ENCODE measurements at regions not wholly inside any gene's neighbourhood (a gene's known extent, or its start where the extent isn't known, plus 50 kb on each side); places are given as distances from the start of the nearest gene placed in this dataset.

GRCh38 chr6:3612341-3613041 lies 139.0 kb downstream of the PXDC1 start:
- Histone ChIP-seq H3F3A (replicated peaks; ENCODE audit: low read depth) (no peaks in the 10 kb centered on the region), H3K9me2 (ENCODE audit: insufficient read depth) (no peaks in the 10 kb centered on the region), H3K4me3 (no peak overlapping the region), H3K4me1 (ENCODE audit: insufficient read depth) (no peaks in the 10 kb centered on the region), H4K20me1 (replicated peaks; ENCODE audit: insufficient read depth) (no peaks in the 10 kb centered on the region), H3K27ac (ENCODE audit: low read depth) (no peak overlapping the region), H3K36me3 (ENCODE audit: insufficient read depth) (no peaks in the 10 kb centered on the region), H3K4me2 (no peak overlapping the region), H2AFZ (no peak overlapping the region), H3K79me2 (replicated peaks; ENCODE audit: insufficient read depth) (no peaks in the 10 kb centered on the region), H3K27me3 (ENCODE audit: insufficient read depth) (no peaks in the 10 kb centered on the region)
- Mint-ChIP-seq H3K4me1 (peaks cover 9% of the 10 kb centered on the region), H3K9me3 (no peaks in the 10 kb centered on the region; the same call in 2 of the 3 replicates), H3K27me3 (ENCODE audit: insufficient read depth, low read depth, poor library complexity) (peaks cover 8% of the 10 kb centered on the region), H3K27ac (no peak overlapping the region), H3K4me3 (no peak overlapping the region), H3K36me3 (ENCODE audit: low read depth) (no peaks in the 10 kb centered on the region)
- DNase-seq (ENCODE audit: low spot score) (no peak), ATAC-seq (no peak)
- TF ChIP-seq CTCF (conservative IDR thresholded peaks at IDR 0.05; ENCODE audit: low read depth in 2 of 2) (0 out of 4 replicates have a peak, but pooled peaks of 1 of the 2 experiments have one; percentile 1), POLR2AphosphoS5 (IDR thresholded peaks at IDR 0.05; ENCODE audit: low read depth) (no peak)

DNA sequence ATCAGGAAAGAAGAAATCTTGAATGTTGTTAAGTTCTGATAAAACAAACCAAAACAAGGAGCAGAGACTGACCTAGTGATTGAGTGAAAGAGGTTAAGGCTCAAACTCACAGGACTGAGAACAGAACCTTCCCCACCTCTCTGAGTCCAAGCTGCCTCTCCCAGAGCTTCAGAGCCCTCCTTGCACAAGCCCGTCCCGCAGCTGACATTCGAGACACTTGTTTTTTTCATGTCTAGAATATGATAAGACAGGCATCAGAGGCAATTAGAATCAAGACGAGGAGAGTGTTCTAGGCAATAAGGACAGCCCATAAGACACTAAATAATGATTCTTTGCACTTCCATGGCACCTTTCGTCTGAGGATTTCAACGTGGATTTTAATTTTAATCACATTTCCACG lies 140.6 kb downstream of the PXDC1 start:
- no peak overlapping the region for H3K4me3 ChIP-seq
- H3K4me3 Mint-ChIP-seq, result no peak overlapping the region
- no peaks in the 10 kb centered on the region for H3K9me2 ChIP-seq (ENCODE audit: insufficient read depth)
- no peaks in the 10 kb centered on the region for H3K36me3 Mint-ChIP-seq (ENCODE audit: low read depth)
- no peaks in the 10 kb centered on the region for H3K4me1 ChIP-seq (ENCODE audit: insufficient read depth)
- DNase-seq (ENCODE audit: low spot score) (no peak), ATAC-seq (no peak)
- peaks cover 9% of the 10 kb centered on the region for H3K4me1 Mint-ChIP-seq
- no peak overlapping the region for H3K4me2 ChIP-seq
- no peaks in the 10 kb centered on the region for H3K79me2 ChIP-seq (replicated peaks; ENCODE audit: insufficient read depth)
- H3F3A ChIP-seq (replicated peaks; ENCODE audit: low read depth), result no peaks in the 10 kb centered on the region
- no peaks in the 10 kb centered on the region for H3K36me3 ChIP-seq (ENCODE audit: insufficient read depth)
- H3K27me3 Mint-ChIP-seq (ENCODE audit: insufficient read depth, low read depth, poor library complexity), result peaks cover 10% of the 10 kb centered on the region
- no peaks in the 10 kb centered on the region; the same call in 2 of the 3 replicates for H3K9me3 Mint-ChIP-seq
- H3K27ac ChIP-seq (ENCODE audit: low read depth), result no peak overlapping the region
- H3K27me3 ChIP-seq (ENCODE audit: insufficient read depth), result no peaks in the 10 kb centered on the region
- H2AFZ ChIP-seq, result no peak overlapping the region
- no peak overlapping the region for H3K27ac Mint-ChIP-seq
- no peaks in the 10 kb centered on the region for H4K20me1 ChIP-seq (replicated peaks; ENCODE audit: insufficient read depth)
- TF ChIP-seq CREB1 (CRISPR knock-in tag; IDR thresholded peaks at IDR 0.05; ENCODE audit: low read depth), result no peak
- TF ChIP-seq ZNF331 (CRISPR knock-in tag; IDR thresholded peaks at IDR 0.05; ENCODE audit: low read depth), result no peak
- no peak for TF ChIP-seq NANOG (IDR thresholded peaks at IDR 0.05; ENCODE audit: borderline replicate concordance)
- no peak for TF ChIP-seq JUNB (IDR thresholded peaks at IDR 0.05; ENCODE audit: unreplicated experiment)
- TF ChIP-seq EZH2 (IDR thresholded peaks at IDR 0.05; ENCODE audit: low read depth, unreplicated experiment), result no peak
- no peak for TF ChIP-seq EZH2phosphoT487 (IDR thresholded peaks at IDR 0.05; ENCODE audit: unreplicated experiment)
- TF ChIP-seq, protein P1, sequence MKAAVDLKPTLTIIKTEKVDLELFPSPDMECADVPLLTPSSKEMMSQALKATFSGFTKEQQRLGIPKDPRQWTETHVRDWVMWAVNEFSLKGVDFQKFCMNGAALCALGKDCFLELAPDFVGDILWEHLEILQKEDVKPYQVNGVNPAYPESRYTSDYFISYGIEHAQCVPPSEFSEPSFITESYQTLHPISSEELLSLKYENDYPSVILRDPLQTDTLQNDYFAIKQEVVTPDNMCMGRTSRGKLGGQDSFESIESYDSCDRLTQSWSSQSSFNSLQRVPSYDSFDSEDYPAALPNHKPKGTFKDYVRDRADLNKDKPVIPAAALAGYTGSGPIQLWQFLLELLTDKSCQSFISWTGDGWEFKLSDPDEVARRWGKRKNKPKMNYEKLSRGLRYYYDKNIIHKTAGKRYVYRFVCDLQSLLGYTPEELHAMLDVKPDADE (IDR thresholded peaks at IDR 0.05), result no peak
- no peak for TF ChIP-seq ZNF114 (CRISPR knock-in tag; IDR thresholded peaks at IDR 0.05)
- no peak for TF ChIP-seq CTCF (conservative IDR thresholded peaks at IDR 0.05; ENCODE audit: low read depth in 2 of 2)
- no peak for TF ChIP-seq POLR2AphosphoS5 (IDR thresholded peaks at IDR 0.05; ENCODE audit: low read depth)
- TF ChIP-seq, protein P2, sequence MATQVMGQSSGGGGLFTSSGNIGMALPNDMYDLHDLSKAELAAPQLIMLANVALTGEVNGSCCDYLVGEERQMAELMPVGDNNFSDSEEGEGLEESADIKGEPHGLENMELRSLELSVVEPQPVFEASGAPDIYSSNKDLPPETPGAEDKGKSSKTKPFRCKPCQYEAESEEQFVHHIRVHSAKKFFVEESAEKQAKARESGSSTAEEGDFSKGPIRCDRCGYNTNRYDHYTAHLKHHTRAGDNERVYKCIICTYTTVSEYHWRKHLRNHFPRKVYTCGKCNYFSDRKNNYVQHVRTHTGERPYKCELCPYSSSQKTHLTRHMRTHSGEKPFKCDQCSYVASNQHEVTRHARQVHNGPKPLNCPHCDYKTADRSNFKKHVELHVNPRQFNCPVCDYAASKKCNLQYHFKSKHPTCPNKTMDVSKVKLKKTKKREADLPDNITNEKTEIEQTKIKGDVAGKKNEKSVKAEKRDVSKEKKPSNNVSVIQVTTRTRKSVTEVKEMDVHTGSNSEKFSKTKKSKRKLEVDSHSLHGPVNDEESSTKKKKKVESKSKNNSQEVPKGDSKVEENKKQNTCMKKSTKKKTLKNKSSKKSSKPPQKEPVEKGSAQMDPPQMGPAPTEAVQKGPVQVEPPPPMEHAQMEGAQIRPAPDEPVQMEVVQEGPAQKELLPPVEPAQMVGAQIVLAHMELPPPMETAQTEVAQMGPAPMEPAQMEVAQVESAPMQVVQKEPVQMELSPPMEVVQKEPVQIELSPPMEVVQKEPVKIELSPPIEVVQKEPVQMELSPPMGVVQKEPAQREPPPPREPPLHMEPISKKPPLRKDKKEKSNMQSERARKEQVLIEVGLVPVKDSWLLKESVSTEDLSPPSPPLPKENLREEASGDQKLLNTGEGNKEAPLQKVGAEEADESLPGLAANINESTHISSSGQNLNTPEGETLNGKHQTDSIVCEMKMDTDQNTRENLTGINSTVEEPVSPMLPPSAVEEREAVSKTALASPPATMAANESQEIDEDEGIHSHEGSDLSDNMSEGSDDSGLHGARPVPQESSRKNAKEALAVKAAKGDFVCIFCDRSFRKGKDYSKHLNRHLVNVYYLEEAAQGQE (IDR thresholded peaks at IDR 0.05; ENCODE audit: unreplicated experiment), result no peak
- TF ChIP-seq STAT1 (IDR thresholded peaks at IDR 0.05; ENCODE audit: unreplicated experiment), result no peak
